CD4-positive, alpha-beta T cell (primary cell): ENCODE measurements at regions not wholly inside any gene's neighbourhood (a gene's known extent, or its start where the extent isn't known, plus 50 kb on each side); places are given as distances from the start of the nearest gene placed in this dataset.

ENCODE experiments used
- ATAC-seq: fragments of 200-7000 bp; cut with Tn5 transposase; one replicate; pipeline ENCODE4 v1.10.0; 2022; ENCODE audit warnings: mild to moderate bottlenecking; ENCODE audit not compliant: poor library complexity
- CTCF ChIA-PET: fragments of 350-600 bp; sonication (Branson Sonifier 250); formaldehyde crosslinking; loops from one replicate; lab custom pipeline; 2021; ENCODE audit warnings: antibody characterized with exemption, inconsistent platforms; lab: Charles Lee
- POLR2A ChIA-PET: fragments of 350-600 bp; sonication (Branson Sonifier 250); formaldehyde crosslinking; loops from one replicate; lab custom pipeline; 2021; ENCODE audit warnings: antibody characterized with exemption, inconsistent platforms; lab: Charles Lee
- DNase-seq, 14 experiments: peaks; one replicate each; pipeline ENCODE4 v3.0.0-alpha.2; 2013 to 2020; ENCODE audit warnings: mixed read lengths in 2 of 14
- H3K27ac ChIP-seq, 2 donors: one replicate each; pipeline versions ENCODE4 v1.5.1 to v1.7.0; 2013; ENCODE audit warnings: low read length in 2 of 2, low read depth in 1 of 2, mild to moderate bottlenecking in 1 of 2
- H3K27me3 ChIP-seq, 2 experiments: 1 replicate in 1 of 2; 2 replicates in 1 of 2; pipeline versions ENCODE4 v1.6.1 to v1.7.0; 2013; ENCODE audit warnings: low read length in 2 of 2, control low read depth in 1 of 2, mild to moderate bottlenecking in 1 of 2, moderate library complexity in 1 of 2; ENCODE audit not compliant: insufficient read depth in 2 of 2, control insufficient read depth in 1 of 2
- H3K36me3 ChIP-seq: one replicate; pipeline ENCODE4 v1.6.1; 2013; ENCODE audit warnings: low read length, control low read depth; ENCODE audit not compliant: insufficient read depth
- H3K4me1 ChIP-seq: one replicate; pipeline ENCODE4 v1.6.1; 2013; ENCODE audit warnings: low read length, control low read depth; ENCODE audit not compliant: insufficient read depth
- H3K4me3 ChIP-seq: one replicate; pipeline ENCODE4 v1.5.1; 2013; ENCODE audit warnings: mild to moderate bottlenecking, low read length, moderate library complexity
- H3K9me3 ChIP-seq, 2 experiments: 1 replicate in 1 of 2; 2 replicates in 1 of 2; pipeline versions ENCODE4 v1.6.1 to v1.7.0; 2013; ENCODE audit warnings: low read length in 2 of 2, mild to moderate bottlenecking in 2 of 2, control low read depth in 1 of 2, moderate library complexity in 1 of 2; ENCODE audit not compliant: control insufficient read depth in 1 of 2, insufficient read depth in 1 of 2
- H3K27ac Mint-ChIP-seq: one replicate; pipeline ENCODE4 v1.8.0; 2020; ENCODE audit warnings: mixed read lengths
- H3K27me3 Mint-ChIP-seq: one replicate; pipeline ENCODE4 v1.8.0; 2021; ENCODE audit warnings: mixed read lengths
- H3K36me3 Mint-ChIP-seq: one replicate; pipeline ENCODE4 v1.8.0; 2021; ENCODE audit warnings: low read depth, mixed read lengths
- H3K4me1 Mint-ChIP-seq: one replicate; pipeline ENCODE4 v1.8.0; 2021; ENCODE audit warnings: low read depth, mixed read lengths
- H3K4me3 Mint-ChIP-seq: one replicate; pipeline ENCODE4 v1.8.0; 2020; ENCODE audit warnings: mild to moderate bottlenecking, mixed read lengths
- H3K9me3 Mint-ChIP-seq: one replicate; pipeline ENCODE4 v1.8.0; 2020; ENCODE audit warnings: mixed read lengths
- CTCF ChIP-seq: fragments of 200-600 bp; IDR thresholded peaks from one replicate; pipeline ENCODE4 v1.8.0; 2022; ENCODE audit warnings: antibody characterized with exemption, mild to moderate bottlenecking
- intact Hi-C, 2 experiments: fragments of 100-400 bp; cut with DNase I in 1 of 2; cut with micrococcal nuclease in 1 of 2; formaldehyde crosslinking; loops; one replicate each; pipeline versions ENCODE4 v1.15.1 to v1.9.0; 2023 to 2025; cut with DNase I, micrococcal nuclease

GRCh38 chr10:80770239-80770638 lies 232.5 kb downstream of the SH2D4B start:
- ChIA-PET POLR2A (no interaction called here), CTCF (no interaction called here)
- H3K4me1 ChIP-seq = no peaks in the 10 kb centered on the region
- Mint-ChIP-seq H3K9me3 (no peaks in the 10 kb centered on the region), H3K36me3 (no peaks in the 10 kb centered on the region), H3K4me3 (no peak overlapping the region), H3K27me3 (peaks cover 35% of the 10 kb centered on the region), H3K27ac (no peak overlapping the region), H3K4me1 (no peaks in the 10 kb centered on the region)
- TF ChIP-seq CTCF = no peak
- no peak for DNase-seq
- H3K36me3 ChIP-seq = no peaks in the 10 kb centered on the region
- no peak overlapping the region for H3K27ac ChIP-seq
- ATAC-seq = no peak
- H3K9me3 ChIP-seq = no peaks in the 10 kb centered on the region
- H3K4me3 ChIP-seq = no peak overlapping the region
- H3K27me3 ChIP-seq = peaks cover 2 to 5% of the 10 kb centered on the region in 2 experiments
- intact Hi-C loops = no loop called here

DNA sequence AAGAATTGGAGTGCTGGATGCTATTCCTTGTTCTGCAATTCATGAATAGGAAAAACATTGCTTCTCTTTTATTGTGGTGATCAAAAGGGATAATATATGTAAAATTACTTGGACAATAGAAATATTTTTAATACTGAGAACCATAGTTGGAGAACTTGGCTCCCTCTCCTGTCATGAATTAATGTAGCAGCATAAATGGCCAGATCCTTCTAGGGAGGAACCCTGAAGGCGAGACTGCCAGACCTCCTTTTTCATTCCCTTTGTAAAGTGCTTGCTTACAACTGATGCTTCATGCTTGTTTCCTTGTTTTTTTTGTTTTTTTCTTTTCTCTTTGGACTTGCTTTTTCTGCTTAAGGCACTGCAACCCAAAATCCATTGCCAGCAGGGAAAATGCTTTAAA lies 233.6 kb downstream of the SH2D4B start:
- H3K36me3 Mint-ChIP-seq = no peaks in the 10 kb centered on the region
- H3K4me3 Mint-ChIP-seq = no peak overlapping the region
- no peak overlapping the region for H3K27ac ChIP-seq
- peaks cover 2 to 5% of the 10 kb centered on the region in 2 experiments for H3K27me3 ChIP-seq
- POLR2A ChIA-PET = no interaction called here
- H3K4me1 Mint-ChIP-seq = no peaks in the 10 kb centered on the region
- H3K9me3 Mint-ChIP-seq = no peaks in the 10 kb centered on the region
- H3K27ac Mint-ChIP-seq = no peak overlapping the region
- CTCF ChIA-PET = no interaction called here
- H3K4me1 ChIP-seq = no peaks in the 10 kb centered on the region
- TF ChIP-seq CTCF = no peak
- intact Hi-C loops = no loop called here
- DNase-seq (no peak), ATAC-seq (no peak)
- H3K9me3 ChIP-seq = no peaks in the 10 kb centered on the region
- no peak overlapping the region for H3K4me3 ChIP-seq
- peaks cover 41% of the 10 kb centered on the region for H3K27me3 Mint-ChIP-seq
- no peaks in the 10 kb centered on the region for H3K36me3 ChIP-seq

GRCh38 chr10:80771902-80772555 lies 234.3 kb downstream of the SH2D4B start:
- Histone ChIP-seq H3K27ac (no peak overlapping the region), H3K4me3 (no peak overlapping the region), H3K4me1 (no peaks in the 10 kb centered on the region), H3K9me3 (no peaks in the 10 kb centered on the region), H3K27me3 (peaks cover 2 to 5% of the 10 kb centered on the region in 2 experiments), H3K36me3 (no peaks in the 10 kb centered on the region)
- DNase-seq (no peak), ATAC-seq (no peak)
- Mint-ChIP-seq H3K4me3 (no peak overlapping the region), H3K9me3 (no peaks in the 10 kb centered on the region), H3K36me3 (no peaks in the 10 kb centered on the region), H3K27ac (no peak overlapping the region), H3K4me1 (no peaks in the 10 kb centered on the region), H3K27me3 (peaks cover 44% of the 10 kb centered on the region)
- POLR2A ChIA-PET = no interaction called here
- no peak for TF ChIP-seq CTCF
- CTCF ChIA-PET = no interaction called here
- intact Hi-C loops = no loop called here
